GM12865 (cell line): ENCODE measurements at regions not wholly inside any gene's neighbourhood (a gene's known extent, or its start where the extent isn't known, plus 50 kb on each side); places are given as distances from the start of the nearest gene placed in this dataset.

Experiments
- DNase-seq: peaks from one replicate; pipeline ENCODE4 v3.0.0; 2010; ENCODE audit warnings: low read depth
- H3K4me3 ChIP-seq: 2 replicates; pipeline ENCODE4 v1.5.1; 2011; ENCODE audit warnings: mild to moderate bottlenecking, low read depth, low read length, control low read depth
- CTCF ChIP-seq: IDR thresholded peaks from 2 replicates; pipeline ENCODE4 v1.5.1; 2011; ENCODE audit warnings: low read length, control low read depth, low read depth, inconsistent platforms; ENCODE audit not compliant: insufficient read depth; ENCODE audit errors: missing control alignments

GRCh38 chr17:77315551-77316190 lies 174.9 kb downstream of the SEC14L1 start:
- TF ChIP-seq CTCF = no peak
- no peak for DNase-seq
- no peak overlapping the region for H3K4me3 ChIP-seq

GRCh38 chr17:77316191-77316641 lies 175.4 kb downstream of the SEC14L1 start:
- no peak for DNase-seq
- no peak overlapping the region for H3K4me3 ChIP-seq
- no peak for TF ChIP-seq CTCF

GRCh38 chr17:77316651-77317050 lies 175.9 kb downstream of the SEC14L1 start:
- no peak overlapping the region for H3K4me3 ChIP-seq
- no peak for TF ChIP-seq CTCF
- no peak for DNase-seq

- no peak overlapping the region for H3K4me3 ChIP-seq
- no peak for DNase-seq
- TF ChIP-seq CTCF = no peak
Observed at GRCh38 chr17:77317091-77317750, 176.5 kb downstream of the SEC14L1 start.

- DNase-seq = no peak
- no peak for TF ChIP-seq CTCF
- H3K4me3 ChIP-seq = no peak overlapping the region
Observed at GRCh38 chr17:77318021-77318420, 177.3 kb downstream of the SEC14L1 start.

- DNase-seq = no peak
- no peak for TF ChIP-seq CTCF
- peak overlapping the region; percentile 94 for H3K4me3 ChIP-seq
Observed at GRCh38 chr17:77318491-77319210, 177.9 kb downstream of the SEC14L1 start.
